Stimulated activated naive CD8-positive, alpha-beta T cell treated with anti-CD3 and anti-CD28 coated beads, Interleukin-15, Interleukin-2, amounts not matched to agents 100 ng/mL and 50 ng/mL, for 24 hours (primary cell): ENCODE measurements at regions not wholly inside any gene's neighbourhood (a gene's known extent, or its start where the extent isn't known, plus 50 kb on each side); places are given as distances from the start of the nearest gene placed in this dataset.

Experiments
- H3K27ac Mint-ChIP-seq: one replicate; pipeline ENCODE4 v1.8.0; 2021; ENCODE audit warnings: mild to moderate bottlenecking, mixed read lengths
- H3K27me3 Mint-ChIP-seq: one replicate; pipeline ENCODE4 v1.8.0; 2021; ENCODE audit warnings: mixed read lengths
- H3K36me3 Mint-ChIP-seq: one replicate; pipeline ENCODE4 v1.8.0; 2021; ENCODE audit warnings: low read depth, mixed read lengths
- H3K4me1 Mint-ChIP-seq: one replicate; pipeline ENCODE4 v1.8.0; 2021; ENCODE audit warnings: low read depth, mixed read lengths
- H3K4me3 Mint-ChIP-seq: one replicate; pipeline ENCODE4 v1.8.0; 2021; ENCODE audit warnings: mild to moderate bottlenecking, mixed read lengths
- H3K9me3 Mint-ChIP-seq: one replicate; pipeline ENCODE4 v1.8.0; 2021; ENCODE audit warnings: mixed read lengths

GRCh38 chr10:64484811-64485330 is 963.7 kb downstream of the REEP3 start:
- Mint-ChIP-seq H3K9me3 (peaks cover 4% of the 10 kb centered on the region), H3K27ac (no peak overlapping the region), H3K4me3 (no peak overlapping the region), H3K36me3 (no peaks in the 10 kb centered on the region), H3K4me1 (no peaks in the 10 kb centered on the region), H3K27me3 (no peaks in the 10 kb centered on the region)

- H3K4me3 Mint-ChIP-seq, result no peak overlapping the region
- no peaks in the 10 kb centered on the region for H3K4me1 Mint-ChIP-seq
- no peaks in the 10 kb centered on the region for H3K27me3 Mint-ChIP-seq
- H3K27ac Mint-ChIP-seq, result no peak overlapping the region
- no peaks in the 10 kb centered on the region for H3K36me3 Mint-ChIP-seq
- peaks cover 4% of the 10 kb centered on the region for H3K9me3 Mint-ChIP-seq
Observed at GRCh38 chr10:64486149-64486548, 964.9 kb downstream of the REEP3 start.

- Mint-ChIP-seq H3K27me3 (no peaks in the 10 kb centered on the region), H3K36me3 (no peaks in the 10 kb centered on the region), H3K9me3 (peaks cover 4% of the 10 kb centered on the region), H3K4me1 (no peaks in the 10 kb centered on the region), H3K27ac (no peak overlapping the region), H3K4me3 (no peak overlapping the region)
Observed at GRCh38 chr10:64486901-64487300, 965.7 kb downstream of the REEP3 start.

- Mint-ChIP-seq H3K27me3 (no peaks in the 10 kb centered on the region), H3K9me3 (peaks cover 14% of the 10 kb centered on the region), H3K27ac (no peak overlapping the region), H3K4me3 (no peak overlapping the region), H3K36me3 (no peaks in the 10 kb centered on the region), H3K4me1 (no peaks in the 10 kb centered on the region)
Observed at GRCh38 chr10:64494901-64495300, 973.7 kb downstream of the REEP3 start.

GRCh38 chr10:64497306-64497705 is 976.1 kb downstream of the REEP3 start:
- H3K4me3 Mint-ChIP-seq, result no peak overlapping the region
- H3K27me3 Mint-ChIP-seq, result no peaks in the 10 kb centered on the region
- no peaks in the 10 kb centered on the region for H3K36me3 Mint-ChIP-seq
- no peak overlapping the region for H3K27ac Mint-ChIP-seq
- H3K4me1 Mint-ChIP-seq, result no peaks in the 10 kb centered on the region
- H3K9me3 Mint-ChIP-seq, result peaks cover 14% of the 10 kb centered on the region

GRCh38 chr10:64501807-64502206 is 980.6 kb downstream of the REEP3 start:
- Mint-ChIP-seq H3K27ac (no peak overlapping the region), H3K36me3 (no peaks in the 10 kb centered on the region), H3K27me3 (no peaks in the 10 kb centered on the region), H3K4me3 (no peak overlapping the region), H3K4me1 (no peaks in the 10 kb centered on the region), H3K9me3 (peaks cover 2% of the 10 kb centered on the region)

GRCh38 chr10:64502936-64503335 is 981.7 kb downstream of the REEP3 start:
- Mint-ChIP-seq H3K4me3 (no peak overlapping the region), H3K27ac (no peak overlapping the region), H3K36me3 (no peaks in the 10 kb centered on the region), H3K9me3 (no peaks in the 10 kb centered on the region), H3K27me3 (no peaks in the 10 kb centered on the region), H3K4me1 (no peaks in the 10 kb centered on the region)

GRCh38 chr10:64503429-64503828 is 982.2 kb downstream of the REEP3 start:
- Mint-ChIP-seq H3K4me1 (no peaks in the 10 kb centered on the region), H3K27me3 (no peaks in the 10 kb centered on the region), H3K36me3 (no peaks in the 10 kb centered on the region), H3K9me3 (no peaks in the 10 kb centered on the region), H3K4me3 (no peak overlapping the region), H3K27ac (no peak overlapping the region)

- no peak overlapping the region for H3K27ac Mint-ChIP-seq
- H3K36me3 Mint-ChIP-seq, result no peaks in the 10 kb centered on the region
- no peaks in the 10 kb centered on the region for H3K27me3 Mint-ChIP-seq
- no peaks in the 10 kb centered on the region for H3K4me1 Mint-ChIP-seq
- no peak overlapping the region for H3K4me3 Mint-ChIP-seq
- no peaks in the 10 kb centered on the region for H3K9me3 Mint-ChIP-seq
Observed at GRCh38 chr10:64505501-64505900, 984.3 kb downstream of the REEP3 start.

- Mint-ChIP-seq H3K36me3 (no peaks in the 10 kb centered on the region), H3K4me1 (no peaks in the 10 kb centered on the region), H3K27me3 (no peaks in the 10 kb centered on the region), H3K9me3 (no peaks in the 10 kb centered on the region), H3K27ac (no peak overlapping the region), H3K4me3 (no peak overlapping the region)
Observed at GRCh38 chr10:64506963-64507362, 985.8 kb downstream of the REEP3 start.

- Mint-ChIP-seq H3K9me3 (no peaks in the 10 kb centered on the region), H3K27ac (no peak overlapping the region), H3K27me3 (no peaks in the 10 kb centered on the region), H3K4me3 (no peak overlapping the region), H3K4me1 (no peaks in the 10 kb centered on the region), H3K36me3 (no peaks in the 10 kb centered on the region)
Observed at GRCh38 chr10:64507651-64508028, 986.4 kb downstream of the REEP3 start.

- Mint-ChIP-seq H3K4me1 (no peaks in the 10 kb centered on the region), H3K27me3 (no peaks in the 10 kb centered on the region), H3K36me3 (no peaks in the 10 kb centered on the region), H3K4me3 (no peak overlapping the region), H3K9me3 (no peaks in the 10 kb centered on the region), H3K27ac (no peak overlapping the region)
Observed at GRCh38 chr10:64508029-64508661, 986.9 kb downstream of the REEP3 start.

GRCh38 chr10:64515970-64516699 is 994.9 kb downstream of the REEP3 start:
- Mint-ChIP-seq H3K27me3 (no peaks in the 10 kb centered on the region), H3K9me3 (no peaks in the 10 kb centered on the region), H3K36me3 (no peaks in the 10 kb centered on the region), H3K4me3 (no peak overlapping the region), H3K27ac (no peak overlapping the region), H3K4me1 (no peaks in the 10 kb centered on the region)

- H3K27ac Mint-ChIP-seq, result no peak overlapping the region
- no peaks in the 10 kb centered on the region for H3K27me3 Mint-ChIP-seq
- no peaks in the 10 kb centered on the region for H3K4me1 Mint-ChIP-seq
- no peaks in the 10 kb centered on the region for H3K9me3 Mint-ChIP-seq
- no peak overlapping the region for H3K4me3 Mint-ChIP-seq
- no peaks in the 10 kb centered on the region for H3K36me3 Mint-ChIP-seq
Observed at GRCh38 chr10:64518456-64518855, 997.3 kb downstream of the REEP3 start.

GRCh38 chr10:64519427-64519826 is 998.2 kb downstream of the REEP3 start:
- Mint-ChIP-seq H3K27ac (no peak overlapping the region), H3K4me3 (no peak overlapping the region), H3K36me3 (no peaks in the 10 kb centered on the region), H3K4me1 (no peaks in the 10 kb centered on the region), H3K9me3 (no peaks in the 10 kb centered on the region), H3K27me3 (no peaks in the 10 kb centered on the region)

- Mint-ChIP-seq H3K9me3 (no peaks in the 10 kb centered on the region), H3K4me3 (no peak overlapping the region), H3K4me1 (no peaks in the 10 kb centered on the region), H3K27me3 (no peaks in the 10 kb centered on the region), H3K36me3 (no peaks in the 10 kb centered on the region), H3K27ac (no peak overlapping the region)
Observed at GRCh38 chr10:64519831-64520230, 998.6 kb downstream of the REEP3 start.
